Islet precursor cell (in vitro differentiated cells): ENCODE measurements at regions not wholly inside any gene's neighbourhood (a gene's known extent, or its start where the extent isn't known, plus 50 kb on each side); places are given as distances from the start of the nearest gene placed in this dataset.
"Not testable (repeated sequence)": the region's sequence is repeated elsewhere in the genome, so short reads cannot be mapped to it uniquely, and the experiment has no call there.

Source experiments
- DNase-seq: peaks from one replicate; pipeline ENCODE4 v3.0.0-alpha.2; 2018

- DNase-seq, result no peak
Measured at GRCh38 chr22:27300536-27301285, 500.8 kb downstream of the MN1 start.

GRCh38 chr22:27302501-27302900 lies 499.1 kb downstream of the MN1 start:
- no peak for DNase-seq

- no peak for DNase-seq
Measured at GRCh38 chr22:27303718-27304117, 497.8 kb downstream of the MN1 start.

GRCh38 chr22:27306771-27307170 lies 494.8 kb downstream of the MN1 start:
- DNase-seq, result no peak

GRCh38 chr22:27307545-27308247 lies 493.9 kb downstream of the MN1 start:
- DNase-seq, result no peak

- DNase-seq, result no peak
Measured at GRCh38 chr22:27308513-27308912, 493.0 kb downstream of the MN1 start.

GRCh38 chr22:27309697-27310096 lies 491.9 kb downstream of the MN1 start:
- DNase-seq, result no peak

- no peak for DNase-seq
Measured at GRCh38 chr22:27310966-27311697, 490.4 kb downstream of the MN1 start.

- no peak for DNase-seq
Measured at GRCh38 chr22:27311698-27312550, 489.6 kb downstream of the MN1 start.

GRCh38 chr22:27312565-27312964 lies 489.0 kb downstream of the MN1 start:
- no peak for DNase-seq

- DNase-seq, result peak; percentile 66
Measured at GRCh38 chr22:27312966-27313855, 488.3 kb downstream of the MN1 start.

GRCh38 chr22:27314276-27314807 lies 487.2 kb downstream of the MN1 start:
- no peak for DNase-seq

- DNase-seq, result no peak
Measured at GRCh38 chr22:27315833-27316232, 485.7 kb downstream of the MN1 start.

- peak; percentile 79 for DNase-seq
Measured at GRCh38 chr22:27317096-27317495, 484.5 kb downstream of the MN1 start.

- DNase-seq, result no peak
Measured at GRCh38 chr22:27317971-27318428, 483.6 kb downstream of the MN1 start.

- no peak for DNase-seq
Measured at GRCh38 chr22:27318516-27318915, 483.0 kb downstream of the MN1 start.

GRCh38 chr22:27323661-27324060 lies 477.9 kb downstream of the MN1 start:
- DNase-seq, result peak; percentile 49

GRCh38 chr22:27324908-27325307 lies 476.6 kb downstream of the MN1 start:
- not testable (repeated sequence) for DNase-seq

- DNase-seq, result peak; percentile 5
Measured at GRCh38 chr22:27327497-27327896, 474.1 kb downstream of the MN1 start.

- DNase-seq, result peak; percentile 22
Measured at GRCh38 chr22:27327981-27328721, 473.4 kb downstream of the MN1 start.
